ENCODE measurements at regions not wholly inside any gene's neighbourhood (a gene's known extent, or its start where the extent isn't known, plus 50 kb on each side); places are given as distances from the start of the nearest gene placed in this dataset.

DNA sequence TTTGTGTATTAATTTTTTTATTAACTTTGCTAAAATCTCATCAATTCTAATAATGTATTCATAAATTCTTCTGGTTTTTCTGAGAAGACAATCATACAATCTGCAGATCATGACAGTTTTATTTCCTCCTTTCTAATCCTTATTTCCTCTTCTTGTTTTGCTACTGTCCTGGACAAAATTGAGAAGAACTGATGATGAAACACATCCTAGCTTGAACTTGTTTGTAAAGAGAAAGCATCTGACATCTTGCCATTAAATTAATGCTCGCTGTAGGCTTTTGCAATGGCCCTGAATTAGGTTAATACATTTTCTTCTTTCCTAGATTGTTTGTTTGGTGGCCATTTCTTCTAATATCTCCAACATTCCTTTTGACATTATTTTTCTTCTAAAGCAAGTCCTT lies 110.9 kb upstream of the TPM1 start:
- H3K9me3 ChIP-seq, result no peaks in the 10 kb centered on the region
- 0% methylated on average over 1 of the region's 1 CpG for WGBS (ENCODE audit: insufficient coverage, low coverage, low lambda C conversion rate, missing lambda C conversion rate)
- peak in 1 of 4 donors; percentile 33 for ATAC-seq
- H3K27me3 ChIP-seq, result no peaks in the 10 kb centered on the region
- no peak overlapping the region for H3K4me3 ChIP-seq
- no peaks in the 10 kb centered on the region for H3K36me3 ChIP-seq
- no peak for DNase-seq
- intact Hi-C loops (cut with DNase I), result no loop called here
- H3K4me1 ChIP-seq, result peaks cover 4 to 21% (median 12%) of the 10 kb centered on the region in 4 donors
- H3K27ac ChIP-seq, result no peak overlapping the region
- no peak for TF ChIP-seq POLR2A (IDR thresholded peaks at IDR 0.05)
- TF ChIP-seq, protein P1, sequence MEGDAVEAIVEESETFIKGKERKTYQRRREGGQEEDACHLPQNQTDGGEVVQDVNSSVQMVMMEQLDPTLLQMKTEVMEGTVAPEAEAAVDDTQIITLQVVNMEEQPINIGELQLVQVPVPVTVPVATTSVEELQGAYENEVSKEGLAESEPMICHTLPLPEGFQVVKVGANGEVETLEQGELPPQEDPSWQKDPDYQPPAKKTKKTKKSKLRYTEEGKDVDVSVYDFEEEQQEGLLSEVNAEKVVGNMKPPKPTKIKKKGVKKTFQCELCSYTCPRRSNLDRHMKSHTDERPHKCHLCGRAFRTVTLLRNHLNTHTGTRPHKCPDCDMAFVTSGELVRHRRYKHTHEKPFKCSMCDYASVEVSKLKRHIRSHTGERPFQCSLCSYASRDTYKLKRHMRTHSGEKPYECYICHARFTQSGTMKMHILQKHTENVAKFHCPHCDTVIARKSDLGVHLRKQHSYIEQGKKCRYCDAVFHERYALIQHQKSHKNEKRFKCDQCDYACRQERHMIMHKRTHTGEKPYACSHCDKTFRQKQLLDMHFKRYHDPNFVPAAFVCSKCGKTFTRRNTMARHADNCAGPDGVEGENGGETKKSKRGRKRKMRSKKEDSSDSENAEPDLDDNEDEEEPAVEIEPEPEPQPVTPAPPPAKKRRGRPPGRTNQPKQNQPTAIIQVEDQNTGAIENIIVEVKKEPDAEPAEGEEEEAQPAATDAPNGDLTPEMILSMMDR (IDR thresholded peaks at IDR 0.05), result no peak

GRCh38 chr15:62932436-62932835 lies 110.1 kb upstream of the TPM1 start:
- H3K36me3 ChIP-seq, result no peaks in the 10 kb centered on the region
- ATAC-seq (no peak), DNase-seq (no peak)
- H3K27ac ChIP-seq, result no peak overlapping the region
- TF ChIP-seq, protein P1 (IDR thresholded peaks at IDR 0.05), result no peak
- TF ChIP-seq POLR2A (IDR thresholded peaks at IDR 0.05), result no peak
- H3K9me3 ChIP-seq, result no peaks in the 10 kb centered on the region
- H3K4me1 ChIP-seq, result peaks cover 4 to 21% (median 13%) of the 10 kb centered on the region in 4 donors
- no peaks in the 10 kb centered on the region for H3K27me3 ChIP-seq
- no peak overlapping the region for H3K4me3 ChIP-seq
- intact Hi-C loops (cut with DNase I), result no loop called here
- 83% methylated on average over 1 of the region's 1 CpG for WGBS (ENCODE audit: insufficient coverage, low coverage, low lambda C conversion rate, missing lambda C conversion rate)

DNA sequence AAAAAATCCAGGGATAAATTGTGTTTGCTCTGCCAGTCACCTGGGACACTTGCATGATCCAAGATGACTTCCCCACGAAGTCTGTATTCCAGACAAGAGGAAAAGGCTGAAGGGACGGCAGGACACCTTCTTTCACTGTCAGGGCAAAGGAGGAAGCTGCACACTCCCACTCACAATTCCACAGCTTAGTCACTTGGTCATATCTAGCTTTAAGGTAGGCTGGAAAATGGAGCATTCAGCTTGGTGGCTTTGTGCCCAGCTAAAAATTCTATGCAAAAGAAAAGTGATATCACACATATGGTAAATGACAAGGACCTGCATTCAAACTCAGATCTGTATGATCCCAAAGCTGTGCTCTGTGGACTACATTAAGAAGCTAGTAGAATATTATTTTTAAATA lies 109.2 kb upstream of the TPM1 start:
- no peaks in the 10 kb centered on the region for H3K9me3 ChIP-seq
- H3K27ac ChIP-seq, result no peak overlapping the region
- H3K4me1 ChIP-seq, result peaks cover 4 to 28% (median 16%) of the 10 kb centered on the region in 4 donors
- no peak for TF ChIP-seq POLR2A (IDR thresholded peaks at IDR 0.05)
- TF ChIP-seq, protein P1 (IDR thresholded peaks at IDR 0.05), result no peak
- no peaks in the 10 kb centered on the region for H3K27me3 ChIP-seq
- 25% methylated on average over 2 of the region's 2 CpGs for WGBS (ENCODE audit: insufficient coverage, low coverage, low lambda C conversion rate, missing lambda C conversion rate)
- no peaks in the 10 kb centered on the region for H3K36me3 ChIP-seq
- H3K4me3 ChIP-seq, result no peak overlapping the region
- no peak for DNase-seq
- intact Hi-C loops (cut with DNase I), result no loop called here
- ATAC-seq, result no peak

DNA sequence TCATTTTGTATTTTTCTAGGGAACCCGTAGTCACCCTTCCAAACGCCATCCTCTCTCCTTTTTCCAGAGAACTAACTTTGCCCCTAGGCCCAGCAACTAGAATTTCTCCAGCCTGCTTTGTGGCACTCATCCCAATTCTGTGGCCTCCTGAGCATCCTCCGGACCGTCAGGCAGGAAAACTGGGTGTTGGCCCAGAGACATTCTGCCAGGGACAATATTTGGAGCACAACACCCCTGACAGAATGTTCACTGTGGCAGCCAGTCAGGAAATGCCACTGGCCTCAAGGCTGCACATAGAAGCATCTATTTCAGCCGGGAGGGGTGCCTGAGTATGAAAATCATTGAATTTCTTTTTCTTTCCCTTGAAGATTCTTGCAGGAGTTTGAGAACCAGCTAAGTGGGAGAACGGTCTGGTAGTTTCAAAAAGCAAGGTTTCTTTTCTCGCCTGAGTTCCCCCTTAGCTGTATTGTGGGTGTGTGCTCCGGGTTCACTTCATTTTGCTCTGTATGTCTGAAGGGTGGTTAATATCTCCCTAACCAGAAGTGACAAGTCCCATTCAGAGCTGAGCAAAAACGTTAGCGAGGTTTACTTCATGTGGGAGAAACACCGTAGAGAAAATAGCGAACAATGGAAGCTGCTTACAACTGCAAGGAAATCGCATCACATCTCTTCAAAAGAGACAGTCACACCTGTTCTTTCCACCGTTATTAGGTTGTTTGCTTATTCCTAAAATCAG lies 108.1 kb upstream of the TPM1 start:
- intact Hi-C loops (cut with DNase I), result no loop called here
- Histone ChIP-seq H3K9me3 (no peaks in the 10 kb centered on the region), H3K27me3 (no peaks in the 10 kb centered on the region), H3K36me3 (no peaks in the 10 kb centered on the region), H3K4me3 (no peak overlapping the region), H3K27ac (peak overlapping the region in 2 of 3 donors; percentile 89 to 90), H3K4me1 (peaks cover 4 to 37% (median 21%) of the 10 kb centered on the region in 4 donors)
- no peak for DNase-seq
- WGBS (ENCODE audit: insufficient coverage, low coverage, low lambda C conversion rate, missing lambda C conversion rate), result 79% methylated on average over 14 of the region's 14 CpGs
- ATAC-seq, result no peak
- no peak for TF ChIP-seq POLR2A (IDR thresholded peaks at IDR 0.05)
- TF ChIP-seq, protein P1 (IDR thresholded peaks at IDR 0.05), result no peak
